PC-9 (cell line): ENCODE measurements at regions not wholly inside any gene's neighbourhood (a gene's known extent, or its start where the extent isn't known, plus 50 kb on each side); places are given as distances from the start of the nearest gene placed in this dataset.

ENCODE experiments used
- BruUV-seq: library from RNA; stranded (reverse); fragments of 400-500 nt; replicated peaks from 2 replicates; lab custom pipeline; 2021; lab: Mats Ljungman, UMichigan
- CTCF ChIA-PET: fragments of 300-600 bp; sonication (Branson Sonifier 250); formaldehyde crosslinking; loops from one replicate; lab custom pipeline; 2022; ENCODE audit warnings: antibody characterized with exemption; lab: Charles Lee
- POLR2A ChIA-PET: fragments of 300-600 bp; sonication (Branson Sonifier 250); formaldehyde crosslinking; loops from one replicate; lab custom pipeline; 2022; ENCODE audit warnings: antibody characterized with exemption; ENCODE audit not compliant: unreplicated experiment; lab: Charles Lee
- DNase-seq, 2 experiments: peaks; one replicate each; pipeline versions ENCODE4 v3.0.0 to v3.0.0-alpha.2; 2015 to 2022; ENCODE audit warnings: mixed read lengths in 1 of 2
- H2AFZ ChIP-seq: fragments of 200-600 bp; sonication (generic); 2 replicates; pipeline ENCODE4 v1.8.1; 2017; ENCODE audit warnings: antibody characterized with exemption
- H3F3A ChIP-seq: fragments of 200-600 bp; sonication (generic); 2 replicates; pipeline ENCODE4 v1.8.1; 2017; ENCODE audit warnings: antibody characterized with exemption, mild to moderate bottlenecking, low read depth; ENCODE audit not compliant: insufficient read depth
- H3K27ac ChIP-seq: fragments of 200-600 bp; sonication (generic); 2 replicates; pipeline ENCODE4 v1.6.1; 2016; ENCODE audit warnings: mixed run types
- H3K27me3 ChIP-seq: fragments of 200-600 bp; sonication (generic); 2 replicates; pipeline ENCODE4 v1.6.1; 2016; ENCODE audit warnings: low read depth, mixed run types; ENCODE audit not compliant: insufficient read depth
- H3K36me3 ChIP-seq: fragments of 200-600 bp; sonication (generic); 2 replicates; pipeline ENCODE4 v1.6.1; 2016; ENCODE audit warnings: low read depth, mixed run types
- H3K4me1 ChIP-seq: fragments of 200-600 bp; sonication (generic); replicated peaks from 2 replicates; pipeline ENCODE4 v1.6.1; 2016; ENCODE audit warnings: mixed run types; ENCODE audit not compliant: insufficient read depth
- H3K4me2 ChIP-seq: fragments of 200-600 bp; sonication (generic); 2 replicates; pipeline ENCODE4 v1.6.1; 2017; ENCODE audit warnings: mixed run types
- H3K4me3 ChIP-seq: fragments of 200-600 bp; sonication (generic); 2 replicates; pipeline ENCODE4 v1.6.1; 2016; ENCODE audit warnings: mixed run types
- H3K79me2 ChIP-seq: fragments of 200-600 bp; sonication (generic); 2 replicates; pipeline ENCODE4 v1.6.1; 2017; ENCODE audit warnings: low read depth, mixed run types
- H3K9me2 ChIP-seq: fragments of 200-600 bp; sonication (generic); 2 replicates; pipeline ENCODE4 v1.8.1; 2017; ENCODE audit warnings: mild to moderate bottlenecking; ENCODE audit not compliant: insufficient read depth
- H3K9me3 ChIP-seq: fragments of 200-600 bp; sonication (generic); 2 replicates; pipeline ENCODE4 v1.8.1; 2016; ENCODE audit warnings: low read depth; ENCODE audit not compliant: insufficient read depth
- H4K20me1 ChIP-seq: fragments of 200-600 bp; sonication (generic); 2 replicates; pipeline ENCODE4 v1.8.1; 2017; ENCODE audit not compliant: insufficient read depth
- CTCF ChIP-seq: fragments of 200-600 bp; sonication (generic); conservative IDR thresholded peaks from 2 replicates; pipeline ENCODE4 v1.6.1; 2017; ENCODE audit warnings: mixed run types, antibody characterized with exemption, mild to moderate bottlenecking, moderate library complexity
- EZH2 ChIP-seq: fragments of 200-600 bp; sonication (generic); IDR thresholded peaks from 2 replicates; pipeline ENCODE4 v1.8.0; 2017; ENCODE audit warnings: antibody characterized with exemption, low read depth
- intact Hi-C: fragments of 100-400 bp; cut with micrococcal nuclease; formaldehyde crosslinking; loops from one replicate; pipeline ENCODE4 v1.10.0; 2022; ENCODE audit not compliant: unreplicated experiment

- ChIA-PET POLR2A (no interaction called here), CTCF (no interaction called here)
- H3F3A ChIP-seq = no peaks in the 10 kb centered on the region
- no peak overlapping the region for H3K27ac ChIP-seq
- H3K79me2 ChIP-seq = no peaks in the 10 kb centered on the region
- no TSS peak for BruUV-seq
- no peak for DNase-seq
- no peaks in the 10 kb centered on the region for H3K36me3 ChIP-seq
- TF ChIP-seq CTCF (no peak), EZH2 (no peak)
- H3K4me1 ChIP-seq = no peaks in the 10 kb centered on the region
- H4K20me1 ChIP-seq = no peaks in the 10 kb centered on the region
- no peaks in the 10 kb centered on the region for H3K9me2 ChIP-seq
- no peaks in the 10 kb centered on the region for H3K27me3 ChIP-seq
- intact Hi-C loops = no loop called here
- H3K9me3 ChIP-seq = no peaks in the 10 kb centered on the region
- H3K4me3 ChIP-seq = no peak overlapping the region
- no peak overlapping the region for H2AFZ ChIP-seq
- H3K4me2 ChIP-seq = no peak overlapping the region
Observed at GRCh38 chr6:86045038-86045437, 402.4 kb upstream of the SYNCRIP start.

- ChIA-PET CTCF (no interaction called here), POLR2A (no interaction called here)
- no peaks in the 10 kb centered on the region for H3K9me2 ChIP-seq
- no peaks in the 10 kb centered on the region for H3K4me1 ChIP-seq
- no peaks in the 10 kb centered on the region for H3K27me3 ChIP-seq
- no peak for DNase-seq
- TF ChIP-seq EZH2 (no peak), CTCF (no peak)
- H3K36me3 ChIP-seq = no peaks in the 10 kb centered on the region
- H3K79me2 ChIP-seq = no peaks in the 10 kb centered on the region
- intact Hi-C loops = no loop called here
- H3K4me2 ChIP-seq = no peak overlapping the region
- no peaks in the 10 kb centered on the region for H4K20me1 ChIP-seq
- no TSS peak for BruUV-seq
- H3F3A ChIP-seq = no peaks in the 10 kb centered on the region
- H2AFZ ChIP-seq = no peak overlapping the region
- H3K27ac ChIP-seq = no peak overlapping the region
- no peak overlapping the region for H3K4me3 ChIP-seq
- no peaks in the 10 kb centered on the region for H3K9me3 ChIP-seq
Observed at GRCh38 chr6:86042214-86042613, 399.5 kb upstream of the SYNCRIP start.

GRCh38 chr6:86031713-86032112 is 389.0 kb upstream of the SYNCRIP start:
- Histone ChIP-seq H3K4me2 (no peak overlapping the region), H3K4me3 (no peak overlapping the region), H3F3A (no peaks in the 10 kb centered on the region), H3K27me3 (no peaks in the 10 kb centered on the region), H3K9me3 (no peaks in the 10 kb centered on the region), H3K4me1 (no peaks in the 10 kb centered on the region), H2AFZ (no peak overlapping the region), H4K20me1 (no peaks in the 10 kb centered on the region), H3K36me3 (no peaks in the 10 kb centered on the region), H3K27ac (no peak overlapping the region), H3K79me2 (no peaks in the 10 kb centered on the region), H3K9me2 (no peaks in the 10 kb centered on the region)
- POLR2A ChIA-PET = no interaction called here
- CTCF ChIA-PET = interaction anchor here (0.6 kb wide), 1 partner anchor 1820 kb away, joined by 3 read pairs; no protein-coding TSS in a partner anchor
- no peak for TF ChIP-seq CTCF
- no peak for TF ChIP-seq EZH2
- intact Hi-C loops = no loop called here
- BruUV-seq = no TSS peak
- no peak for DNase-seq
